HG02571 (cell line): ENCODE measurements at regions not wholly inside any gene's neighbourhood (a gene's known extent, or its start where the extent isn't known, plus 50 kb on each side); places are given as distances from the start of the nearest gene placed in this dataset.
"Not testable (repeated sequence)": the region's sequence is repeated elsewhere in the genome, so short reads cannot be mapped to it uniquely, and the experiment has no call there.

Experiments
- ATAC-seq: cut with Tn5 transposase; IDR thresholded peaks from one replicate; pipeline ENCODE4 v1.9.1; 2021; ENCODE audit warnings: mild to moderate bottlenecking, moderate library complexity; ENCODE audit not compliant: unreplicated experiment

- no peak for ATAC-seq
Measured at GRCh38 chr14:105865266-105865903, 339.0 kb downstream of the TMEM121 start.

- no peak for ATAC-seq
Measured at GRCh38 chr14:105865904-105866840, 339.8 kb downstream of the TMEM121 start.

GRCh38 chr14:105866841-105867321 lies 340.5 kb downstream of the TMEM121 start:
- ATAC-seq, result no peak

- no peak for ATAC-seq
Measured at GRCh38 chr14:105867961-105868599, 341.7 kb downstream of the TMEM121 start.

- no peak for ATAC-seq
Measured at GRCh38 chr14:105871590-105871989, 345.2 kb downstream of the TMEM121 start.

GRCh38 chr14:105873870-105874512 lies 347.6 kb downstream of the TMEM121 start:
- ATAC-seq, result no peak

- no peak for ATAC-seq
Measured at GRCh38 chr14:105876158-105876557, 349.8 kb downstream of the TMEM121 start.

- no peak for ATAC-seq
Measured at GRCh38 chr14:105876829-105877228, 350.4 kb downstream of the TMEM121 start.

DNA sequence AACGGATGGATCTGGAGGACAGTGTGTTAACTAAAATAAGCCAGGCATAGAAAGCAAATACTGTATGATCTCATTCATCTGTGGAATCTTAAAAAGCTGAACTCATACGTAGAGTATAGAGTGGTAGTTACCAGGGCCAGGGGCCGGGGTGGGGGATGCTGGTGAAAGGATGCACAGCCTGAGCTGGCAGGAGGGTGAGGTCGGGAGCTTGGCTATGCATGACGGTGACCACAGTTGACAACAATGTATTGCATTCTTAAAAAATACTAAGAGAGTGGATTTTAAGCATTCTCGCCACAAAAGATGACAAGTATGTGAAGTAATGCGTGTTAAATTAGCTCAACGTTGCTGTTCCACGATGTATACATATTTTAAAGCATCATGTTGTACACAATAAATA lies 351.3 kb downstream of the TMEM121 start:
- no peak for ATAC-seq

DNA sequence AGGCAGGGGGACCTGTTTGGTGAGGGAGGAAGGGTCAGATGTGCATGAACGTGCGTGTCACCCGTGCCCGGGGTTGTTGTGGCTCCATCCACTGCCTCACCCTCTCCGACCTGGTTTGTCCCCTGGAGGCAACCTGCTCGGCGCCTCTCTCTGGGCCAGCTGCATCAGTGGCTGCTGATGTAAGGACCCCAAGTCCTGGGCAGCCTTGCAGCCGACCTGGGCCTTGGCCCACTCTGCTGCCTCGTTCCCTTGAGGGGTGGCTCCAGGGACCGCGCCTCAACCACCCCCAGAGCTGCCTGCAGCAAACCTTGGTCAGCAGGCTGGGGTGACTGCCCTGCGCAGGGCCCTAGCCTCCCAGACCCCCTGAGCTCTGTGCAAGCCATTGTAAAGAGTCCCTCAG lies 351.7 kb downstream of the TMEM121 start:
- no peak for ATAC-seq

GRCh38 chr14:105878554-105878953 lies 352.2 kb downstream of the TMEM121 start:
- ATAC-seq, result no peak

GRCh38 chr14:105879503-105879866 lies 353.1 kb downstream of the TMEM121 start:
- no peak for ATAC-seq

- ATAC-seq, result no peak
Measured at GRCh38 chr14:105879867-105880561, 353.6 kb downstream of the TMEM121 start.

DNA sequence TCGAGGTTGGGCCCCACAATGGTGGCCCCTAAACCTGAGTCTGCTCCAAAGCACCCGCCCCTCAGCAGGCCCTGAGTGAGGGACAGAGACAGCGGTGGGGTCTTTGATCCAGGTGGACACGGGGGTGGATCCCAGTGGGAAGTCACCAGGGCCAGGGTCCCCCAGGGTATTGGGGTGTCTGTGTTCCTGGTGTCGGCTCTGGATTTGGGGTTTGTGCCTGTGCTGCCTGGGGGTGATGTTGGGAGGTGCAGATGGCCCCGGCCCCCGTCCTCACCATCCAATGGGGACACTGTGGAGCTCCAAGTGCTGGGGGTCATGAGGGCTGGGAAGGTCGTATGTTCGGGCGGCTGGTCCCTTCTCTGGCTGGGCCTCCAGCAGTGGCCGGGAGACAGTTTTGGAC lies 354.2 kb downstream of the TMEM121 start:
- no peak for ATAC-seq

DNA sequence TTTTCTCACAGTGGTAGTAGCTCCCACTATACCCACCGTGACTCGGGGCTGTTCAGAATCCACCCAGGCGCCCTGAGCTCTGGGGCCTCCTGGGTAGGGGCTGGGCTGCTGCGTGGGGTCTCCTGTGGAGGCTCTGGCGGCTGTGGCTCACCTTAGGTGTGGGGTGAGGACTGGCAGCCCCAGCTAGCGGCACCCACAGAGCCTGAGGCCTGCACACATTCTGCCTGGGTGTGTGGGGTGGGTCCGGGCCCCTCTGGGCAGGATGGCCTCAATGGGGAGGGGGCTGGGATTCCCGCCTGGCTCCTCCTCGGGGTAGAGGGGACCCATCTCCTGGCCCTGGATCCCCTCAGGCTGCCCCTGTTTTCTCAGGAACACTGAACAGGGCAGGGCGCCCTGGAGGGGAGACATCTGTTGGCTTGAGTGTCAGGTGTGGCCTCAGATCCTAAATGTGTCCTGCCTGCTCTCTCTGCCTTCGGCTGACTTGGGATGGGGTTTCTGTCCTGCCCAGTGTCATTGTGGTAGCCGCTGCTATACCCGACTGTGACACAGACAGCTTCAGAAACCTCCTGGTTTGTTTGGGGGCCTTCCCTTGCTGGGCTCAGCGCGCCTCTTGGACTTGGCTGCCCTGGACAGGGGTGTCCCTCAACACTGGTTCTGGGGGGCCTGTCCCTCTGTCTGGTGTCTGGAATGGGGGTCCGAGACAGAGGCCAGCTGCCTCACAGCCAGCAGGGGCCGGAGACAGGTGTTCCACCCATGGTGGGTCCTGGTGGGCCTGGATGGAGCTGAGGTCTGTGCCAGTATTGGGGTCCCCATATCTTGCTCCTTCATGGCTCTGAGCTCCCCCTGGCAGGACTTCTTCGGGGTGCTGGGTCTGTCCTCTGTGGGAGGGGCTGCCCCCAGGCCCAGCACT lies 354.9 kb downstream of the TMEM121 start:
- ATAC-seq, result no peak

GRCh38 chr14:105882011-105882410 lies 355.6 kb downstream of the TMEM121 start:
- not testable (repeated sequence) for ATAC-seq

DNA sequence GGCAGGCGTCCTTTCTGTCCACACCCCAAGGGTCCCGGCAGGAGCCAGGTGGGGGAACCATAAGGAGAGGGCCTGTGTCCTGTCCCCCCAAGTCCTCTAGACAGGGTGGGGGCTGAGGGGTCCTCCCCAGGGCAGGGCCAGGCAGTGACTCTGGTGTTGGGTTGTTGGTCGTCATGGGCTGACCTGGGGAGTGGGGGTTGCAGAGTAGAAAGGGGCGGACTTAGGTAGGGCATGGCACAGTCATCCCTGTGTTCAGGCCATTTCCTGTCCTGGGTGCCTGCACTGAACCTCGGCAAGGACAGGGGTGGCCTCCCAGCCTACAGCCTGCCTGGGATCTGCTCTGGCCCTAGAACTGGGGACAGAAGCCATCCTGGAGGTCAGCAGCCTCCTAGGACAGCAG lies 356.2 kb downstream of the TMEM121 start:
- no peak for ATAC-seq

DNA sequence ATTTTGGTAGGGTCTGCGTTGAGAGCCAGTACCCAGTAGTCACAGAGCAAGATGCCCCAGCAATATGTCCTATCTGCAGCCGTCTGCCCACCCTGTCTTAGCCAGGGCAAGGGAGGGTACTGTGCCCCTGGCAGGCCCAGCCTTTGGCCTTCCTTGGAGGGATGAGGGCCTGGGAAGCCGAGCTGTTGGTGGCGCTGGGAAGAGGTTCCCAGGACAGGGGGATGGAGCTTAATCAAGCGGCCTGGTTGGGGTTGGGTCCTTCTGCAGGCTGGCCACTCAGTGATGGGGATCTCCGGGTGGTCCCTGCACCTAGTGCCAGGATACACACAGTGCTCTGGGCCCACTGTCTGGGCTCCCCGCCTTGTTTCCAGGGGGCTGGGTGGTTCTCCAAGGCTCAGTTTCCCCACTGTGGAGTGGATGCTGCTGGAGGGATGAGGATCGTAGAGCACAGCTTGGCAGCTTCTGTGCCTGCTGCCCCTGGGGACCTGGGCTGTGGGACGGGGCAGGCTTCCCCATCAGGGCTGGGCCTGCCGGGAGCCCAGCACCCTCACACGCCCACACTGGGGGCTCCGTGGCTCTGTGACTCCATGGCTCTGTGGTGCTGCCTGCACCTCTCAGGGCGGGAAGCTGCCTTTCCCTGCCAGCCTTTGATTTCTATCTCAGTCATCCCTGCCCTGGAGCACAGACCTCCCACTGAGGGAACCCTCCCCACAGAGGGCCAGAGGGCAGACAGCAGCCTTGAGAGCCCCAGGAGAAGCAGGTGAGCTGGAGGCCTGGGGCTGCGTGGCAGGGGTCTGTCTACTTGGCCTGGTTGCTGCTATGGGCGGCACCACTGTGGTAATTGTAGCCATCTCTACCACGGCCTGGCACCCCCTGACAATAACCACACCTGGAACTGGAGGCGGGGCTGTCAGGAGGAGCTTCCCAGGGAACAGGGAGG lies 357.0 kb downstream of the TMEM121 start:
- ATAC-seq, result no peak
